B cell (primary cell): ENCODE measurements at regions not wholly inside any gene's neighbourhood (a gene's known extent, or its start where the extent isn't known, plus 50 kb on each side); places are given as distances from the start of the nearest gene placed in this dataset.

Experiments used
- ATAC-seq: fragments of 200-7000 bp; cut with Tn5 transposase; one replicate; pipeline ENCODE4 v1.10.0; 2021; ENCODE audit warnings: low read depth, mild to moderate bottlenecking, moderate number of reproducible peaks, moderate library complexity
- CTCF ChIA-PET: fragments of 350-600 bp; sonication (Branson Sonifier 250); formaldehyde crosslinking; loops from one replicate; lab custom pipeline; 2021; ENCODE audit warnings: antibody characterized with exemption, inconsistent platforms; lab: Charles Lee
- POLR2A ChIA-PET: fragments of 350-600 bp; sonication (Branson Sonifier 250); formaldehyde crosslinking; loops from one replicate; lab custom pipeline; 2021; ENCODE audit warnings: antibody characterized with exemption; lab: Charles Lee
- DNase-seq: peaks from one replicate; pipeline ENCODE4 v3.0.0; 2013
- H2AFZ ChIP-seq: 2 replicates; pipeline ENCODE4 v1.6.1; 2012; ENCODE audit warnings: mild to moderate bottlenecking, low read depth, low read length; ENCODE audit not compliant: insufficient read depth, poor library complexity, severe bottlenecking
- H3K27ac ChIP-seq, 2 donors: 1 replicate in 1 of 2; 2 replicates in 1 of 2; pipeline ENCODE4 v1.5.1; 2012 to 2013; ENCODE audit warnings: low read length in 2 of 2, mild to moderate bottlenecking in 2 of 2, moderate library complexity in 1 of 2
- H3K27me3 ChIP-seq, 4 experiments: fragments of 200-600 bp in 1 of 4; sonication (generic) in 1 of 4; replicated peaks in 1 of 4; 1 replicate in 2 of 4; 2 replicates in 2 of 4; pipeline versions ENCODE4 v1.6.1 to v1.7.0; 2013 to 2016; ENCODE audit warnings: low read length in 3 of 4, mild to moderate bottlenecking in 2 of 4, mixed read lengths in 1 of 4, moderate library complexity in 1 of 4; ENCODE audit not compliant: insufficient read depth in 4 of 4, control insufficient read depth in 3 of 4; ENCODE audit errors: control extremely low read depth in 1 of 4
- H3K36me3 ChIP-seq, 2 experiments: replicated peaks in 1 of 2; 1 replicate in 1 of 2; 2 replicates in 1 of 2; pipeline versions ENCODE4 v1.6.1 to v1.7.1; 2013; ENCODE audit warnings: low read length in 1 of 2; ENCODE audit not compliant: insufficient read depth in 2 of 2, control insufficient read depth in 1 of 2; ENCODE audit errors: control extremely low read depth in 1 of 2, extremely low read depth in 1 of 2
- H3K4me1 ChIP-seq, 2 donors: fragments of 200-600 bp in 1 of 2; sonication (generic) in 1 of 2; 1 replicate in 1 of 2; 2 replicates in 1 of 2; pipeline versions ENCODE4 v1.5.1 to v1.6.1; 2013 to 2017; ENCODE audit warnings: low read length in 2 of 2; ENCODE audit not compliant: control insufficient read depth in 2 of 2, insufficient read depth in 2 of 2
- H3K4me2 ChIP-seq: replicated peaks from 2 replicates; pipeline ENCODE3; 2012; ENCODE audit warnings: mild to moderate bottlenecking, low read depth, low read length; ENCODE audit not compliant: poor library complexity, severe bottlenecking
- H3K4me3 ChIP-seq, 5 experiments: fragments of 200-600 bp in 1 of 5; sonication (generic) in 1 of 5; 1 replicate in 3 of 5; 2 replicates in 2 of 5; pipeline versions ENCODE4 v1.5.1 to v1.7.0; 2011 to 2016; ENCODE audit warnings: low read length in 4 of 5, mild to moderate bottlenecking in 4 of 5, low read depth in 2 of 5, control low read depth in 1 of 5, moderate library complexity in 1 of 5; ENCODE audit not compliant: insufficient read depth in 1 of 5; ENCODE audit errors: control extremely low read depth in 1 of 5, extremely low read depth in 1 of 5
- H3K79me2 ChIP-seq: fragments of 200-600 bp; sonication (generic); one replicate; pipeline ENCODE4 v1.6.0; 2016; ENCODE audit warnings: low read length; ENCODE audit not compliant: control insufficient read depth, insufficient read depth
- H3K9ac ChIP-seq: fragments of 200-600 bp; sonication (generic); 2 replicates; pipeline ENCODE4 v1.6.1; 2017; ENCODE audit warnings: mild to moderate bottlenecking, low read length, moderate library complexity
- H3K9me3 ChIP-seq, 3 donors: one replicate each; pipeline versions ENCODE4 v1.6.1 to v1.7.1; 2013; ENCODE audit warnings: low read length in 2 of 3; ENCODE audit not compliant: control insufficient read depth in 2 of 3, insufficient read depth in 1 of 3; ENCODE audit errors: control extremely low read depth in 1 of 3
- H4K20me1 ChIP-seq: 2 replicates; pipeline ENCODE4 v1.6.0; 2012; ENCODE audit warnings: mild to moderate bottlenecking, low read length; ENCODE audit not compliant: insufficient read depth, control insufficient read depth, poor library complexity, severe bottlenecking
- H3K27ac Mint-ChIP-seq: one replicate; pipeline ENCODE4 v1.8.0; 2021; ENCODE audit warnings: mixed read lengths
- H3K27me3 Mint-ChIP-seq: one replicate; pipeline ENCODE4 v1.8.0; 2021; ENCODE audit warnings: mixed read lengths
- H3K4me1 Mint-ChIP-seq: one replicate; pipeline ENCODE4 v1.8.0; 2021; ENCODE audit warnings: mixed read lengths
- H3K4me3 Mint-ChIP-seq: one replicate; pipeline ENCODE4 v1.8.0; 2021; ENCODE audit warnings: mixed read lengths
- H3K9me3 Mint-ChIP-seq: one replicate; pipeline ENCODE4 v1.8.0; 2022; ENCODE audit warnings: mixed read lengths; ENCODE audit not compliant: insufficient read depth
- CTCF ChIP-seq: fragments of 200-600 bp; IDR thresholded peaks from one replicate; pipeline ENCODE4 v1.8.0; 2022; ENCODE audit warnings: antibody characterized with exemption, mild to moderate bottlenecking
- EZH2 ChIP-seq: IDR thresholded peaks from 2 replicates; pipeline ENCODE4 v1.6.1; 2012; ENCODE audit warnings: borderline replicate concordance, low read depth, mild to moderate bottlenecking, moderate library complexity, low read length; ENCODE audit not compliant: insufficient read depth, poor library complexity, severe bottlenecking
- WGBS: methylation state at CpG from one replicate; pipeline ENCODE4 v1.1.5; 2013; ENCODE audit warnings: missing lambda C conversion rate; ENCODE audit not compliant: insufficient coverage; 5-methylcytosine and 5-hydroxymethylcytosine counted together
- intact Hi-C: fragments of 100-400 bp; cut with micrococcal nuclease; formaldehyde crosslinking; loops from one replicate; pipeline ENCODE4 v1.10.0; 2022

DNA sequence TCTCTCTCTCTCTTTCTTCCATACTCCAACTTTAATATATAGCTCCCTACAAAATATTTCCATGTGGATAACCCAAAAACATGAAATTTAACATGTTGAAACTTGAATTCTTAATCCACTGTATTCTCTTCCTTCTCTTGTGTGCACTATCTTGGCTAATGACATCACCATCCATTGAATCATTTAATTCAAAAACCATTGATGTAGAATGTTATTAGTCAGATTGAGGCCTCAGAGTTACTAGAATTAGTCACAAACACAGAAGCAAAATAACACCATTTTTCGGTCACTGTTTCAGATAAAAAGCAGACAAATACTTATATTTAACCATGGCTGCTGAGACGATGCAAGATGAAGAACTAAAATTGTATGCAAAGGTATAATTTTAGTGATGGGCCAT, 256.9 kb upstream of the LRRC3B start:
- no peaks in the 10 kb centered on the region for H3K27me3 Mint-ChIP-seq
- ATAC-seq (no peak), DNase-seq (no peak)
- no peak overlapping the region for H2AFZ ChIP-seq
- no peaks in the 10 kb centered on the region for H3K4me1 Mint-ChIP-seq
- no peak overlapping the region for H3K9ac ChIP-seq
- no peak overlapping the region for H3K4me3 ChIP-seq
- no peak overlapping the region for H3K4me2 ChIP-seq
- H3K4me1 ChIP-seq: no peaks in the 10 kb centered on the region
- no peak overlapping the region for H3K27ac Mint-ChIP-seq
- peaks cover 4% of the 10 kb centered on the region for H3K9me3 Mint-ChIP-seq
- POLR2A ChIA-PET: no interaction called here
- H3K9me3 ChIP-seq: peaks cover 0 to 7% (median 0%) of the 10 kb centered on the region in 3 donors
- TF ChIP-seq EZH2: no peak
- TF ChIP-seq CTCF: no peak
- H3K27me3 ChIP-seq: no peaks in the 10 kb centered on the region
- H4K20me1 ChIP-seq: no peaks in the 10 kb centered on the region
- H3K79me2 ChIP-seq: no peaks in the 10 kb centered on the region
- intact Hi-C loops: no loop called here
- no peaks in the 10 kb centered on the region for H3K36me3 ChIP-seq
- H3K4me3 Mint-ChIP-seq: no peak overlapping the region
- no CpG with 5 or more reads among the region's 2 CpGs for WGBS
- CTCF ChIA-PET: no interaction called here
- H3K27ac ChIP-seq: no peak overlapping the region

DNA sequence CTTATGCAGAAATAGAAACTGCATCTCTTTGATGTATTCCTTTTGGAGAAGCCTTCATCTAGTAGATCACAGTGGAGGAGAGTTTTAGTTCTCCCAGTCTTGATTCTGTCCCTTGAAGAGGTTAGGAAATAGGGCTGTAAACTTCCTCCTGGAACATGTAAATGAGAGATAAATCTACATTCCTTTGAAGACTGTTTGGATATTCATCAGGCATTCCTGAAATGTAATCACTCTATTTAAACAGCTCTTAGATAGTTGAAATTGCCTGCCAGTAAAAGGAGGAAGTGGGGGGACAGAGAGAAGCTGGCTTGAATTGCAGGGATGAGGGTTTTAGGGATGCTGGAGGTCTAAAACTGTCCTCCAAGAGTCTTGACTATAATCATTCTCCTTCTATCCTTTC, 254.3 kb upstream of the LRRC3B start:
- no peak overlapping the region for H3K9ac ChIP-seq
- POLR2A ChIA-PET: no interaction called here
- no peaks in the 10 kb centered on the region for H3K27me3 ChIP-seq
- H3K9me3 ChIP-seq: peaks cover 0 to 3% (median 0%) of the 10 kb centered on the region in 3 donors
- ATAC-seq: no peak
- TF ChIP-seq EZH2 (no peak), CTCF (no peak)
- H3K4me1 Mint-ChIP-seq: no peaks in the 10 kb centered on the region
- H3K4me1 ChIP-seq: no peaks in the 10 kb centered on the region
- no peak overlapping the region for H2AFZ ChIP-seq
- H3K4me2 ChIP-seq: no peak overlapping the region
- no peak overlapping the region for H3K27ac ChIP-seq
- H3K27ac Mint-ChIP-seq: no peak overlapping the region
- no peak for DNase-seq
- H3K27me3 Mint-ChIP-seq: no peaks in the 10 kb centered on the region
- intact Hi-C loops: no loop called here
- no peak overlapping the region for H3K4me3 Mint-ChIP-seq
- no peaks in the 10 kb centered on the region for H3K36me3 ChIP-seq
- CTCF ChIA-PET: no interaction called here
- H3K9me3 Mint-ChIP-seq: peaks cover 4% of the 10 kb centered on the region
- no peak overlapping the region for H3K4me3 ChIP-seq
- H4K20me1 ChIP-seq: no peaks in the 10 kb centered on the region
- no peaks in the 10 kb centered on the region for H3K79me2 ChIP-seq
